Stomach (tissue), 4 donors: ENCODE measurements at regions not wholly inside any gene's neighbourhood (a gene's known extent, or its start where the extent isn't known, plus 50 kb on each side); places are given as distances from the start of the nearest gene placed in this dataset.

Experiments used
- EP300 ChIP-seq: sonication (generic); formaldehyde crosslinking; IDR thresholded peaks from one replicate; pipeline ENCODE4 v1.6.1; 2017; ENCODE audit warnings: antibody characterized with exemption
- POLR2A ChIP-seq, 4 donors: fragments of 450-650 bp; IDR thresholded peaks; one replicate each; pipeline ENCODE4 v1.6.1; 2016; ENCODE audit warnings: antibody characterized with exemption in 4 of 4, control low read depth in 2 of 4, mild to moderate bottlenecking in 1 of 4, moderate library complexity in 1 of 4
- POLR2AphosphoS5 ChIP-seq, 3 donors: sonication (generic); formaldehyde crosslinking; IDR thresholded peaks; one replicate each; pipeline ENCODE4 v1.6.1; 2016; ENCODE audit warnings: antibody characterized with exemption in 3 of 3
- TF ChIP-seq, protein P1 (sequence below), 7 experiments: fragments of 450-650 bp in 4 of 7; fragments of 200-600 bp in 3 of 7; sonication (generic) in 3 of 7; IDR thresholded peaks; one replicate each; pipeline ENCODE4 v1.5.1; 2016 to 2019; ENCODE audit warnings: antibody characterized with exemption in 7 of 7, control low read depth in 2 of 7, mild to moderate bottlenecking in 1 of 7

DNA sequence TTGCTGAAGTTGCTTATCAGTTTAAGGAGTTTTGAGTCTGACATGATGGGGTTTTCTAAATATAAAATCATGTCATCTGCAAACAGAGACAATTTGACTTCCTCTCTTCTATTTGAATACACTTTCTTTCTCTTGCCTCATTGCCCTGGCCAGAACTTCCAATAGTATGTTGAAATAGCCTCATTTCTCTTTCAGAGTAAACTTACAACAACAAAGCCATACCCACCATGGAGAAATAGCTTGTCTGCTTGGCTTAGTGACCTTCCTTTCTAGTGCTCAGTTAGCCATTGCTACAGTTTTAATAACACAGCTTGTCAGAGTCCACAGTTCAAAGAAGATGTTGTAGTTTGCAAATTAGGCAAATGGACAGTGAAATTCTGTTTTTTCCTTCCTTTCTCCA, 228.0 kb downstream of the ETAA1 start:
- TF ChIP-seq, protein P1, sequence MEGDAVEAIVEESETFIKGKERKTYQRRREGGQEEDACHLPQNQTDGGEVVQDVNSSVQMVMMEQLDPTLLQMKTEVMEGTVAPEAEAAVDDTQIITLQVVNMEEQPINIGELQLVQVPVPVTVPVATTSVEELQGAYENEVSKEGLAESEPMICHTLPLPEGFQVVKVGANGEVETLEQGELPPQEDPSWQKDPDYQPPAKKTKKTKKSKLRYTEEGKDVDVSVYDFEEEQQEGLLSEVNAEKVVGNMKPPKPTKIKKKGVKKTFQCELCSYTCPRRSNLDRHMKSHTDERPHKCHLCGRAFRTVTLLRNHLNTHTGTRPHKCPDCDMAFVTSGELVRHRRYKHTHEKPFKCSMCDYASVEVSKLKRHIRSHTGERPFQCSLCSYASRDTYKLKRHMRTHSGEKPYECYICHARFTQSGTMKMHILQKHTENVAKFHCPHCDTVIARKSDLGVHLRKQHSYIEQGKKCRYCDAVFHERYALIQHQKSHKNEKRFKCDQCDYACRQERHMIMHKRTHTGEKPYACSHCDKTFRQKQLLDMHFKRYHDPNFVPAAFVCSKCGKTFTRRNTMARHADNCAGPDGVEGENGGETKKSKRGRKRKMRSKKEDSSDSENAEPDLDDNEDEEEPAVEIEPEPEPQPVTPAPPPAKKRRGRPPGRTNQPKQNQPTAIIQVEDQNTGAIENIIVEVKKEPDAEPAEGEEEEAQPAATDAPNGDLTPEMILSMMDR (IDR thresholded peaks at IDR 0.05), result no peak
- TF ChIP-seq POLR2AphosphoS5 (IDR thresholded peaks at IDR 0.05) (no peak), POLR2A (IDR thresholded peaks at IDR 0.05) (no peak), EP300 (no peak)
